Omental fat pad (tissue), 3 donors: ENCODE measurements at regions not wholly inside any gene's neighbourhood (a gene's known extent, or its start where the extent isn't known, plus 50 kb on each side); places are given as distances from the start of the nearest gene placed in this dataset.

Experiments used
- ATAC-seq: fragments of 150-250 bp; one replicate; pipeline ENCODE4 v1.9.1; 2016; ENCODE audit warnings: mild to moderate bottlenecking, moderate library complexity; ENCODE audit not compliant: low FRiP score
- DNase-seq: peaks from one replicate; pipeline ENCODE4 v3.0.0-alpha.2; 2019; ENCODE audit warnings: low spot score
- CTCF ChIP-seq, 3 donors: fragments of 450-650 bp; IDR thresholded peaks; one replicate each; pipeline ENCODE4 v1.5.1; 2016 to 2017; ENCODE audit warnings: antibody characterized with exemption in 3 of 3, mild to moderate bottlenecking in 3 of 3, moderate library complexity in 2 of 3

GRCh38 chr10:4457597-4457996, 368.4 kb upstream of the AKR1E2 start:
- TF ChIP-seq CTCF (IDR thresholded peaks at IDR 0.05) = no peak
- DNase-seq (no peak), ATAC-seq (no peak)

GRCh38 chr10:4456776-4457175, 369.2 kb upstream of the AKR1E2 start:
- no peak for TF ChIP-seq CTCF (IDR thresholded peaks at IDR 0.05)
- DNase-seq = no peak
- ATAC-seq = no peak

- DNase-seq (no peak), ATAC-seq (no peak)
- TF ChIP-seq CTCF (IDR thresholded peaks at IDR 0.05) = no peak
Observed at GRCh38 chr10:4456279-4456678, 369.7 kb upstream of the AKR1E2 start.

GRCh38 chr10:4453950-4454349, 372.1 kb upstream of the AKR1E2 start:
- DNase-seq = no peak
- no peak for ATAC-seq
- TF ChIP-seq CTCF (IDR thresholded peaks at IDR 0.05) = no peak

GRCh38 chr10:4453276-4453675, 372.7 kb upstream of the AKR1E2 start:
- no peak for ATAC-seq
- DNase-seq = no peak
- TF ChIP-seq CTCF (IDR thresholded peaks at IDR 0.05) = no peak

- no peak for ATAC-seq
- DNase-seq = no peak
- no peak for TF ChIP-seq CTCF (IDR thresholded peaks at IDR 0.05)
Observed at GRCh38 chr10:4450981-4451908, 374.8 kb upstream of the AKR1E2 start.

- DNase-seq = no peak
- no peak for TF ChIP-seq CTCF (IDR thresholded peaks at IDR 0.05)
- no peak for ATAC-seq
Observed at GRCh38 chr10:4450169-4450568, 375.8 kb upstream of the AKR1E2 start.
